ENCODE measurements at regions not wholly inside any gene's neighbourhood (a gene's known extent, or its start where the extent isn't known, plus 50 kb on each side); places are given as distances from the start of the nearest gene placed in this dataset.

DNA sequence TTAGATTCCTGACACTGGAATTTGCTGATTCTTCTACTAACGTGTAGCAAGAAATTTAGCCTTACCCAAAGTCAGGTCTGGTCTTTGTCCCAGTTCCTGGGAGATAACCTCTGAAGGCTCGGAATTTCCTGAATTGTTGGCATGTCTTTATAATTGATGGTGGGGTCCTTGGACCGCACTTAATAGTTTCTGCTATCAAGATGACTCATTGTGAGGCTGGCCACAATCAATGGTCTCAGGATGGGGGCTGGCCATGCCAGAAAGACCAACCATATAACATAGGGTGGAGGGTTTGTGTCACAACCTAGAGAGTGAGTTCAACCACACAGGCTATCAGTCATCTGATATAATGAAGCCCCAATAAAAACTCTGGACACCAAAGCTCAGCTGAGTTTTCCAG, 259.7 kb downstream of the DAD1 start:
- TF ChIP-seq, protein P1, sequence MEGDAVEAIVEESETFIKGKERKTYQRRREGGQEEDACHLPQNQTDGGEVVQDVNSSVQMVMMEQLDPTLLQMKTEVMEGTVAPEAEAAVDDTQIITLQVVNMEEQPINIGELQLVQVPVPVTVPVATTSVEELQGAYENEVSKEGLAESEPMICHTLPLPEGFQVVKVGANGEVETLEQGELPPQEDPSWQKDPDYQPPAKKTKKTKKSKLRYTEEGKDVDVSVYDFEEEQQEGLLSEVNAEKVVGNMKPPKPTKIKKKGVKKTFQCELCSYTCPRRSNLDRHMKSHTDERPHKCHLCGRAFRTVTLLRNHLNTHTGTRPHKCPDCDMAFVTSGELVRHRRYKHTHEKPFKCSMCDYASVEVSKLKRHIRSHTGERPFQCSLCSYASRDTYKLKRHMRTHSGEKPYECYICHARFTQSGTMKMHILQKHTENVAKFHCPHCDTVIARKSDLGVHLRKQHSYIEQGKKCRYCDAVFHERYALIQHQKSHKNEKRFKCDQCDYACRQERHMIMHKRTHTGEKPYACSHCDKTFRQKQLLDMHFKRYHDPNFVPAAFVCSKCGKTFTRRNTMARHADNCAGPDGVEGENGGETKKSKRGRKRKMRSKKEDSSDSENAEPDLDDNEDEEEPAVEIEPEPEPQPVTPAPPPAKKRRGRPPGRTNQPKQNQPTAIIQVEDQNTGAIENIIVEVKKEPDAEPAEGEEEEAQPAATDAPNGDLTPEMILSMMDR (IDR thresholded peaks at IDR 0.05), result no peak
- no peak for TF ChIP-seq EP300 (IDR thresholded peaks at IDR 0.05)
- no peak for TF ChIP-seq POLR2A (IDR thresholded peaks at IDR 0.05)
- TF ChIP-seq POLR2AphosphoS5 (IDR thresholded peaks at IDR 0.05), result no peak
- intact Hi-C loops (cut with DNase I; ENCODE audit: low total_unique reads), result no loop called here

DNA sequence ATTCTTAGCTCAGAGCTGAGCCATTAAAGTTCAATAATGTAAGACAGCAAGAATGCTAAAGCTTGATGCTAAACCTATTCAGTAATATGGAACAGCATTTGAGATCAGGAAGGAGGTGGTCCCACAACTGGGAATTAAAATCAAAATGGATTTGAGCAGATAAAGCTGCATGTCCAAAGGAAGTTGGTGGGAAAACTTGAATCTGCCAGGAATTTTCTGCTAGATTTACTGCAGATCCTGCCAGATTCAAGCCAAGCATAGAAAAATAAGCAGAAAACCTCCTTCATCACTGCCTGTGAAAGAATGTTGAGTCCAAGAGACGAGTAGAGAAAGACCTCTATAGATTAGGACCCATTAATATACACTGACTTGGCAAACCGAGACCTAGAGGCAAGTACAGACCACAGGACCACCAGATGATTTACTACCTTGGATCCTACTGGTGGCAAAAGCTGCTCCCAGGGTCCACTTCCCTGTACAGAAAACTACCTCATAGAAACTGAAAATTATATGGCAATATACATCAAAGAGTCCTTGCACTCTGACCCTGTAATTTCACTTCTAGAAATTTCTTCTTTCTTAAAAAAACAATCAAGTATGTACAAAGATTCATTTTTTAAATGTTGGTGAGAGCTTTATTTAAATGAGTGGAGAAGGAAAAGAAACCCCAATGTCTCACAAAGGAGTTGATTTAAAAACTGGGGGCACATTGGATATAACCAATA, 263.2 kb downstream of the DAD1 start:
- intact Hi-C loops (cut with DNase I; ENCODE audit: low total_unique reads), result no loop called here
- no peak overlapping the region for H3K4me3 ChIP-seq
- TF ChIP-seq POLR2A (IDR thresholded peaks at IDR 0.05) (no peak), EP300 (IDR thresholded peaks at IDR 0.05) (no peak), POLR2AphosphoS5 (IDR thresholded peaks at IDR 0.05) (no peak)
- TF ChIP-seq, protein P1 (IDR thresholded peaks at IDR 0.05), result no peak
- H3K36me3 ChIP-seq, result no peaks in the 10 kb centered on the region
- no peak overlapping the region for H3K27ac ChIP-seq
- no peak for DNase-seq
- H3K4me1 ChIP-seq, result no peaks in the 10 kb centered on the region
- H3K9me3 ChIP-seq, result peaks cover 0 to 23% (median 14%) of the 10 kb centered on the region in 4 donors
- 73 to 94% (median 87%) methylated on average over 2 of the region's 2 CpGs for WGBS, 5 donors
- no peaks in the 10 kb centered on the region for H3K27me3 ChIP-seq

More for the DNA sequence above, 259.7 kb downstream of the DAD1 start:
- peaks cover 0 to 23% (median 14%) of the 10 kb centered on the region in 4 donors for H3K9me3 ChIP-seq
- no peaks in the 10 kb centered on the region for H3K27me3 ChIP-seq
- H3K36me3 ChIP-seq, result no peaks in the 10 kb centered on the region
- DNase-seq, result no peak
- WGBS, 5 donors, result 42 to 77% (median 46%) methylated on average over 3 of the region's 3 CpGs
- no peak overlapping the region for H3K4me3 ChIP-seq
- H3K27ac ChIP-seq, result no peak overlapping the region
- peaks cover 5 to 14% (median 13%) of the 10 kb centered on the region in 4 donors for H3K4me1 ChIP-seq

DNA sequence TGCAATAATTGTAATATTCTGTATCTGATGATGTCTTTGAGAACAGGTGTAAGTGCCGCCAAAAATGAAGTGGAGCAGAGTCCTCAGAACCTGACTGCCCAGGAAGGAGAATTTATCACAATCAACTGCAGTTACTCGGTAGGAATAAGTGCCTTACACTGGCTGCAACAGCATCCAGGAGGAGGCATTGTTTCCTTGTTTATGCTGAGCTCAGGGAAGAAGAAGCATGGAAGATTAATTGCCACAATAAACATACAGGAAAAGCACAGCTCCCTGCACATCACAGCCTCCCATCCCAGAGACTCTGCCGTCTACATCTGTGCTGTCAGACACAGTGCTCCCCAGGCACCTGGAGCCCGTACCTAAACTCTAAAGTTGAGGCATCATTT, 268.7 kb downstream of the DAD1 start:
- WGBS, 5 donors, result 38 to 49% (median 44%) methylated on average over 4 of the region's 4 CpGs
- H3K27ac ChIP-seq, result no peak overlapping the region
- DNase-seq, result no peak
- H3K27me3 ChIP-seq, result no peaks in the 10 kb centered on the region
- H3K36me3 ChIP-seq, result no peaks in the 10 kb centered on the region
- no peaks in the 10 kb centered on the region for H3K4me1 ChIP-seq
- no peak overlapping the region for H3K4me3 ChIP-seq
- no peaks in the 10 kb centered on the region for H3K9me3 ChIP-seq
- TF ChIP-seq EP300 (IDR thresholded peaks at IDR 0.05) (no peak), POLR2A (IDR thresholded peaks at IDR 0.05) (no peak), POLR2AphosphoS5 (IDR thresholded peaks at IDR 0.05) (no peak)
- TF ChIP-seq, protein P1 (IDR thresholded peaks at IDR 0.05), result no peak
- intact Hi-C loops (cut with DNase I; ENCODE audit: low total_unique reads), result no loop called here

DNA sequence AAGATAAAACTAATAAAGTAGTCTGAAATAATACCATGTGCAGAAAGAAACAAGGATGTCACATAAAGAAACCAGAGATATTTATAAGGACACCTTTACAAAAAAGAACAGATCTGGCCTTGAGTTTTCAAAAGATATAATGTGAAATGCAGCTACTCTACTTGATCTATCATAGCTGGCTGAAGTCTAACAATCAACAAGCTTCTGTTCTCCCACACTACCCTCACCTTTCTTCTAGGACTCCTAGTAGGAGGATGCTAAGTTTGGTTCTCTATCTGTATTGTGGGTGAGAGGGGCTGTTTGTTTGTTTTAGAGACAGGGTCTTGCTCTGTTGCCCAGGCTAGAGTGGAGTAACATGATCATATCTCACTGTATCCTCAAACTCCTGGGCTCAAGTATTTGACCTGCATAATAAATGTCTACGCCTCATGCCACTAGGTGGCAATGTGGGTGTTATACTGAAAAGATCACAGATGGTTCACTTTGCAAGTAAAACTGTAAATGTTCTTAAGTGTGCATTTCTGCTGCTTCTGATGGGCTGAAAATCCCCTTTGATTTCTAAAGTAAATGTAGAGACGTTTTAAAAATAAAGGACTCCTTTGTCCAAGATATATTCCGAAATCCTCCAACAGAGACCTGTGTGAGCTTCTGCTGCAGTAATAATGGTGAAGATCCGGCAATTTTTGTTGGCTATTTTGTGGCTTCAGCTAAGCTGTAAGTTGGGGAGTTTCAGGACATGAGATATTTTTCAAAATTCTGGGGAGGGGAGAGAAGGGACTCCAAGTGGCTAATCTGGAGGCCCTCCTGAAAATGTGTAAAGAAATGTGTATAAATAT, 269.3 kb downstream of the DAD1 start:
- Histone ChIP-seq H3K36me3 (no peaks in the 10 kb centered on the region), H3K27ac (no peak overlapping the region), H3K4me3 (no peak overlapping the region), H3K27me3 (no peaks in the 10 kb centered on the region), H3K9me3 (no peaks in the 10 kb centered on the region), H3K4me1 (no peaks in the 10 kb centered on the region)
- 28 to 37% (median 32%) methylated on average over 4 of the region's 4 CpGs for WGBS, 5 donors
- DNase-seq, result peak; percentile 69 to 82
- no peak for TF ChIP-seq POLR2AphosphoS5 (IDR thresholded peaks at IDR 0.05)
- no peak for TF ChIP-seq EP300 (IDR thresholded peaks at IDR 0.05)
- no peak for TF ChIP-seq POLR2A (IDR thresholded peaks at IDR 0.05)
- TF ChIP-seq, protein P1 (IDR thresholded peaks at IDR 0.05), result peak in 5 of 7 experiments; percentile 33 to 73 (median 56)
- intact Hi-C loops (cut with DNase I; ENCODE audit: low total_unique reads), result loop anchor here (5.0 to 10.0 kb wide), 2 partner anchors 53 to 145 kb away; no protein-coding TSS in a partner anchor
